ENCODE measurements at regions not wholly inside any gene's neighbourhood (a gene's known extent, or its start where the extent isn't known, plus 50 kb on each side); places are given as distances from the start of the nearest gene placed in this dataset.

GRCh38 chr18:38944446-38945024 is 1378.9 kb upstream of the CELF4 start (continued):
- TF ChIP-seq ZNF592 (IDR thresholded peaks at IDR 0.05) (no peak), RBBP5 (conservative IDR thresholded peaks at IDR 0.05) (no peak), SMC3 (IDR thresholded peaks at IDR 0.05; ENCODE audit: borderline replicate concordance, low read length) (no peak), EP300 (IDR thresholded peaks at IDR 0.05; ENCODE audit: borderline replicate concordance in 1 of 2, control insufficient read depth in 1 of 2, low read depth in 2 of 2, low read length in 2 of 2) (no peak), HDGF (IDR thresholded peaks at IDR 0.05) (no peak), CREM (IDR thresholded peaks at IDR 0.05; ENCODE audit: low read depth) (no peak)

All from GM12878 (cell line).